Progenitor cell of endocrine pancreas (in vitro differentiated cells): ENCODE measurements at regions not wholly inside any gene's neighbourhood (a gene's known extent, or its start where the extent isn't known, plus 50 kb on each side); places are given as distances from the start of the nearest gene placed in this dataset.

Experiments used
- DNase-seq: peaks from one replicate; pipeline ENCODE4 v3.0.0; 2021; ENCODE audit warnings: low spot score; ENCODE audit not compliant: unreplicated experiment
- H3K27ac Mint-ChIP-seq: 2 replicates; pipeline ENCODE4 v1.8.0; 2021; ENCODE audit warnings: mild to moderate bottlenecking, moderate library complexity, mixed read lengths
- H3K27me3 Mint-ChIP-seq: 2 replicates; pipeline ENCODE4 v1.8.0; 2021; ENCODE audit warnings: mixed read lengths
- H3K36me3 Mint-ChIP-seq: 2 replicates; pipeline ENCODE4 v1.8.0; 2022; ENCODE audit warnings: mixed read lengths; ENCODE audit not compliant: insufficient read depth
- H3K4me1 Mint-ChIP-seq: 2 replicates; pipeline ENCODE4 v1.8.0; 2021; ENCODE audit warnings: low read depth, mixed read lengths
- H3K4me3 Mint-ChIP-seq: 2 replicates; pipeline ENCODE4 v1.8.0; 2021; ENCODE audit warnings: low read depth, mild to moderate bottlenecking, moderate library complexity, mixed read lengths
- H3K9me3 Mint-ChIP-seq: 2 replicates; pipeline ENCODE4 v1.8.0; 2021; ENCODE audit warnings: low read depth, mixed read lengths
- TF ChIP-seq, protein P1 (sequence below): fragments of 200-600 bp; sonication (generic); IDR thresholded peaks from one replicate; pipeline ENCODE4 v1.5.0; 2021; ENCODE audit warnings: antibody characterized with exemption, mild to moderate bottlenecking; ENCODE audit not compliant: unreplicated experiment

DNA sequence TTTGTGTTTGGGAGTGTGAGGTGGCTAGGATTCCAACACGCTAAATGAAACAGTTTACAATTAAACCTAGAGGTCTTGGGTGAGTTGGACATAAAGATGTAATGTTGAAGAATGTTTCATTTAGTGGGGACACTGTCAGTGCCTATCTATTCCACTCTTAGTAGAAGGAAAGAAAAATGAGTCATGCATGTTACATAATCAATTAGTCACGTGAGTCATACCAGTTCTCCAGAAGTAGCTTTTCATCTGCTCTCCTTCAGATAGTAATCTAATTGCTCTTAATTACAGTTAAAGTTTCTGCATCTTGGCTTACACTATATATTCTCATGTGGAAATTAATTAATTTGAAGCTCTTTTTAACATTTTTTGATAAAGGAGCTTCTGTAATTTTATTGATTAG, 115.7 kb upstream of the P2RY1 start:
- TF ChIP-seq, protein P1, sequence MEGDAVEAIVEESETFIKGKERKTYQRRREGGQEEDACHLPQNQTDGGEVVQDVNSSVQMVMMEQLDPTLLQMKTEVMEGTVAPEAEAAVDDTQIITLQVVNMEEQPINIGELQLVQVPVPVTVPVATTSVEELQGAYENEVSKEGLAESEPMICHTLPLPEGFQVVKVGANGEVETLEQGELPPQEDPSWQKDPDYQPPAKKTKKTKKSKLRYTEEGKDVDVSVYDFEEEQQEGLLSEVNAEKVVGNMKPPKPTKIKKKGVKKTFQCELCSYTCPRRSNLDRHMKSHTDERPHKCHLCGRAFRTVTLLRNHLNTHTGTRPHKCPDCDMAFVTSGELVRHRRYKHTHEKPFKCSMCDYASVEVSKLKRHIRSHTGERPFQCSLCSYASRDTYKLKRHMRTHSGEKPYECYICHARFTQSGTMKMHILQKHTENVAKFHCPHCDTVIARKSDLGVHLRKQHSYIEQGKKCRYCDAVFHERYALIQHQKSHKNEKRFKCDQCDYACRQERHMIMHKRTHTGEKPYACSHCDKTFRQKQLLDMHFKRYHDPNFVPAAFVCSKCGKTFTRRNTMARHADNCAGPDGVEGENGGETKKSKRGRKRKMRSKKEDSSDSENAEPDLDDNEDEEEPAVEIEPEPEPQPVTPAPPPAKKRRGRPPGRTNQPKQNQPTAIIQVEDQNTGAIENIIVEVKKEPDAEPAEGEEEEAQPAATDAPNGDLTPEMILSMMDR, result no peak
- Mint-ChIP-seq H3K27ac (no peak overlapping the region), H3K4me3 (no peak overlapping the region)

DNA sequence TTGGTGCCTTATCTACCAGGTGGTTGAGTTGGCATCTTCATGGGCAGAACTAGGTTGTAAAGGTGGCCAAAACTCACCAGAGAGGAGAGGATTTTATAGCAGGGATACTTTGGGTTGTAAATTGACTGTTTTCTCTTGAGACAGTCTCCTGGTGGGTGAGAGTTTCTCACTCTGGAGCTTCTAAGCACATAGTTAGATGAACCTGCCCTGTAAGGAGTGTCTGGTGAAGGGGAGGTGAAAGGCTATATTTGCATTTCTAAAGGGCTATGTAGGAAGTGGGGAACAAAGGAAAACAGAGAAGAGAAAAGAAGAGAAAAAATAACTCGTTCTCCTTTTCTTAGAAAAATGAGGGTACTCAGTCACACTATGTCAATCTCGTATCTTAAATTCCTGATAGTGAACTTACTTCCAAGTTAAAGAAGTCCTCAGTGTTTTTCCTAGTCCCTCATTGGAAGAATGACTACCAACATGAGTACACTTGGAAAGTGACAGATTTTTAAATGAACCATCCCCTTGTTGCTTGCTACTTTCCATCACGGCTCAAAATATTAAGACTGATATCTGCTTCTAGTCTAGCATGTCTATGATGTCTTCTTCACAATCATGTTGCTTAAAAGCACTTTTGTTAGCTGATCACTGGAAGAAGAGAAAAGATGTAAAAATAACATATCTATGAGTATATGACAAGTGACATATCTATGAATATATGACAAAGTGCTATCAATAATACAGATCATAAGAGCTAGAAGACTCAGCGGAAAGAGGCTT, 113.8 kb upstream of the P2RY1 start:
- H3K4me3 Mint-ChIP-seq, result no peak overlapping the region
- no peaks in the 10 kb centered on the region for H3K36me3 Mint-ChIP-seq
- no peak overlapping the region for H3K27ac Mint-ChIP-seq
- no peaks in the 10 kb centered on the region for H3K27me3 Mint-ChIP-seq
- TF ChIP-seq, protein P1, result no peak
- H3K9me3 Mint-ChIP-seq, result no peaks in the 10 kb centered on the region
- no peak for DNase-seq
- no peaks in the 10 kb centered on the region for H3K4me1 Mint-ChIP-seq

More for the DNA sequence above, 115.7 kb upstream of the P2RY1 start:
- no peak for DNase-seq
- Mint-ChIP-seq H3K36me3 (no peaks in the 10 kb centered on the region), H3K27me3 (no peaks in the 10 kb centered on the region), H3K4me1 (no peaks in the 10 kb centered on the region), H3K9me3 (no peaks in the 10 kb centered on the region)

DNA sequence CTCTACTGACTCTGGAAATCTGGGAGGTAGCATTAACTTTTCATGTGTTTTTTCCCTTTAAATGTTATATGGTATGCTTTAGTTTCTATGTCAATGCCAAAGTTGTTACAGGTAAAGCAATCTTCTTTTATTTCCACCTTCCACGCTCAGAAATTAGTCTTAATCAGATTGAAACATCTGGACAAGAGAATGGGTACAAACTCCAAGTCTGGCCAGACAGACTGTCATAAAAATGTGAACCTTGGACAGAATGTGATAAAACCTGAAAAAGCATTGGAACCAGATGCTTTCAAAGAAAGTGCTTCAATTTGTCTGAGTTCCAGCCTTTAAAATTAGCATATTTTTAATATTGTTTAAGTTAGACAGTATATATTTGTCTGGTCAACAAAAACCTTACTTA, 110.7 kb upstream of the P2RY1 start:
- Mint-ChIP-seq H3K4me1 (no peaks in the 10 kb centered on the region), H3K4me3 (no peak overlapping the region), H3K36me3 (no peaks in the 10 kb centered on the region), H3K27me3 (no peaks in the 10 kb centered on the region), H3K9me3 (no peaks in the 10 kb centered on the region), H3K27ac (no peak overlapping the region)
- TF ChIP-seq, protein P1, result no peak
- no peak for DNase-seq

DNA sequence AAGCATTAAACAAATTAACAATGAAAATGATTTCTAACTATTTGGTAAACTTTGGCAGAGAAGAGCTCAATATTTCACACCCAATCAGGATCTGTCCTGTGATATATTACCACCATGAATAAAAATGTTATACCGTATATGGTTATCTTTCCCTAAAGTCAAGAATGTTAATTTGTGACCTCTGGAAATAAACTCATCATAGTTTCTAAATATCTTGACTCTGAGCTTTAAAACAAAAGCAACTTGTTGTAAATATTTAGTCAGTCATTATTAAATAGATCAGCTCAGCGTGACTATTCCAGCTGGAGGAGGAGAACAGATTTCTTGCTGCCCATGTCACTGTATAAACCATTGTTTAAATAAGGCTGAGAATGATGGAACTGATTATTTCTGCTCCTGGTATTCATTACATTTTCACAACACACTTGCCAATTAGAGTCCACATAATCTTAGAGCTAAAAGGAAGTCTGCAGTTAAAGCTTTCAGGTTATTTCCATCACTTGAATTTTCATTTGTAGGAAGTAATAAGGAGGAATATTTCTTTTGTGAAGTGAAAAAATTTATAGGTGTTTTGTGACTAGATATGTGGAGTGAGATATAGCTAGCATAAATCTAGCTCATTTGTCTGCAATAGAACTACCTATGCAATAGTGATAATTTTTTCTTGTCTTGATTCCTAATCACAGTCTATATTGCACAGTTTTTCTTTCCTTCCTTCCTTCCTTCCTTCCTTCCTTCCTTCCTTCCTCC, 106.5 kb upstream of the P2RY1 start:
- H3K9me3 Mint-ChIP-seq, result no peaks in the 10 kb centered on the region
- no peaks in the 10 kb centered on the region for H3K27me3 Mint-ChIP-seq

DNA sequence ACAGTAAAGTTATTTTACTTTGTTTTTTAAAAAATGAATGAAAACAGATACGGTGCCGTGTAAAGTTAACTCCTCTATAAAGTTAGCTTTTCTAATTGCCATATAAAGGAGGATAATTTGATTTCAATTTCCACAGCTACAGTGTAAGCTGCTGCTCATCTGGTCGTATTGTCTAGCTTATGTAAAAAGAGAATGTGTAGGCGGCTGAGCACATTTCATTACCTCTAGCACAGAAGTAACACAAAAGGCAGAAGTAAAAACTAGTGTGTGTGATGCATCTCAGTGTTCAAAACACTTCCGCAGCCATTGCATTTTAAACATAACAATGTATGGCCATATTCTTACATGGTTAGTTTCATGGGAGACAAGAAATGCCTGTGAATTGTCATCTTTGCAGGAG, 105.0 kb upstream of the P2RY1 start:
- no peak for DNase-seq
- Mint-ChIP-seq H3K4me1 (no peaks in the 10 kb centered on the region), H3K4me3 (no peak overlapping the region), H3K9me3 (no peaks in the 10 kb centered on the region), H3K27ac (no peak overlapping the region), H3K36me3 (no peaks in the 10 kb centered on the region), H3K27me3 (no peaks in the 10 kb centered on the region)
- TF ChIP-seq, protein P1, result no peak

More for the DNA sequence above, 106.5 kb upstream of the P2RY1 start:
- TF ChIP-seq, protein P1, result no peak
- H3K27ac Mint-ChIP-seq, result no peak overlapping the region
- no peak overlapping the region for H3K4me3 Mint-ChIP-seq
- H3K36me3 Mint-ChIP-seq, result no peaks in the 10 kb centered on the region
- DNase-seq, result no peak
- no peaks in the 10 kb centered on the region for H3K4me1 Mint-ChIP-seq
